OCI-LY7 (cell line): ENCODE measurements at regions not wholly inside any gene's neighbourhood (a gene's known extent, or its start where the extent isn't known, plus 50 kb on each side); places are given as distances from the start of the nearest gene placed in this dataset.

Source experiments
- BruUV-seq: library from RNA; stranded (reverse); fragments of 400-500 nt; replicated peaks from 2 replicates; lab custom pipeline; 2021; lab: Mats Ljungman, UMichigan
- CTCF ChIA-PET: fragments of 300-600 bp; sonication (Branson Sonifier 250); formaldehyde crosslinking; loops from one replicate; lab custom pipeline; 2022; ENCODE audit warnings: antibody characterized with exemption; ENCODE audit not compliant: unreplicated experiment; lab: Charles Lee
- POLR2A ChIA-PET: fragments of 300-600 bp; sonication (Branson Sonifier 250); formaldehyde crosslinking; loops from one replicate; lab custom pipeline; 2022; ENCODE audit warnings: antibody characterized with exemption; lab: Charles Lee
- DNase-seq: peaks from one replicate; pipeline ENCODE4 v3.0.0-alpha.2; 2015; ENCODE audit warnings: low spot score
- H2AFZ ChIP-seq: fragments of 200-600 bp; sonication (generic), shearing (Covaris generic); 2 replicates; pipeline ENCODE4 v1.6.1; 2014; ENCODE audit warnings: mild to moderate bottlenecking, antibody characterized with exemption, low read length, moderate library complexity
- H3K27ac ChIP-seq: fragments of 200-600 bp; sonication (generic); 2 replicates; pipeline ENCODE4 v1.5.1; 2014; ENCODE audit warnings: mixed run types, low read depth, mild to moderate bottlenecking, moderate library complexity, low read length, inconsistent platforms; ENCODE audit not compliant: poor library complexity, severe bottlenecking
- H3K36me3 ChIP-seq: fragments of 200-600 bp; sonication (generic); 2 replicates; pipeline ENCODE4 v1.6.1; 2014; ENCODE audit warnings: mild to moderate bottlenecking, antibody characterized with exemption, low read length, moderate library complexity, mixed read lengths; ENCODE audit not compliant: insufficient read depth
- H3K4me1 ChIP-seq: fragments of 200-600 bp; sonication (generic); 2 replicates; pipeline ENCODE4 v1.5.1; 2014; ENCODE audit warnings: mild to moderate bottlenecking, low read length; ENCODE audit not compliant: insufficient read depth, poor library complexity, severe bottlenecking
- H3K4me2 ChIP-seq: fragments of 200-600 bp; sonication (generic); 2 replicates; pipeline ENCODE4 v1.6.1; 2014; ENCODE audit warnings: mild to moderate bottlenecking, low read length
- H3K4me3 ChIP-seq: fragments of 200-600 bp; sonication (generic); 2 replicates; pipeline ENCODE4 v1.5.1; 2014; ENCODE audit warnings: mild to moderate bottlenecking, low read depth, low read length; ENCODE audit not compliant: poor library complexity, severe bottlenecking
- H3K79me2 ChIP-seq: fragments of 200-600 bp; sonication (generic); 2 replicates; pipeline ENCODE4 v1.6.1; 2016; ENCODE audit warnings: low read depth, mild to moderate bottlenecking, low read length, moderate library complexity, mixed read lengths; ENCODE audit not compliant: insufficient read depth
- H3K9me2 ChIP-seq: fragments of 200-600 bp; sonication (generic); 2 replicates; pipeline ENCODE4 v1.6.1; 2016; ENCODE audit warnings: mild to moderate bottlenecking, low read length, mixed read lengths; ENCODE audit not compliant: insufficient read depth
- H3K9me3 ChIP-seq: fragments of 200-600 bp; sonication (generic); 2 replicates; pipeline ENCODE4 v1.6.1; 2014; ENCODE audit warnings: mild to moderate bottlenecking, mixed run types, low read length, mixed read lengths
- H4K20me1 ChIP-seq: fragments of 200-600 bp; sonication (generic); 2 replicates; pipeline ENCODE4 v1.6.1; 2014; ENCODE audit warnings: mild to moderate bottlenecking, antibody characterized with exemption, low read length, moderate library complexity, mixed read lengths; ENCODE audit not compliant: insufficient read depth
- CTCF ChIP-seq: fragments of 200-600 bp; sonication (generic); conservative IDR thresholded peaks from 2 replicates; pipeline ENCODE4 v1.5.1; 2014; ENCODE audit warnings: mild to moderate bottlenecking, antibody characterized with exemption, low read length, moderate library complexity, mixed read lengths
- EZH2phosphoT487 ChIP-seq: fragments of 200-600 bp; sonication (generic); IDR thresholded peaks from 2 replicates; pipeline ENCODE4 v1.6.1; 2018; ENCODE audit warnings: low read depth, borderline replicate concordance, mild to moderate bottlenecking, mixed run types, antibody characterized with exemption, low read length, moderate library complexity, mixed read lengths
- intact Hi-C: fragments of 100-400 bp; cut with micrococcal nuclease; formaldehyde crosslinking; loops from one replicate; pipeline ENCODE4 v1.10.0; 2022; ENCODE audit not compliant: unreplicated experiment

- BruUV-seq: no TSS peak
- no peaks in the 10 kb centered on the region for H3K36me3 ChIP-seq
- no peaks in the 10 kb centered on the region for H3K4me1 ChIP-seq
- intact Hi-C loops: no loop called here
- H2AFZ ChIP-seq: no peak overlapping the region
- H3K9me3 ChIP-seq: no peaks in the 10 kb centered on the region
- no peak overlapping the region for H3K27ac ChIP-seq
- CTCF ChIA-PET: no interaction called here
- TF ChIP-seq CTCF (no peak), EZH2phosphoT487 (no peak)
- H4K20me1 ChIP-seq: no peaks in the 10 kb centered on the region
- no peak overlapping the region for H3K4me2 ChIP-seq
- H3K9me2 ChIP-seq: no peaks in the 10 kb centered on the region
- H3K79me2 ChIP-seq: no peaks in the 10 kb centered on the region
- POLR2A ChIA-PET: no interaction called here
- no peak overlapping the region for H3K4me3 ChIP-seq
- no peak for DNase-seq
Measured at GRCh38 chr3:115204475-115204874, 57.4 kb upstream of the ZBTB20 start.

- POLR2A ChIA-PET: interaction anchor here (0.7 kb wide), 1 partner anchor 506 kb away, joined by 3 read pairs; no protein-coding TSS in a partner anchor
- intact Hi-C loops: no loop called here
- Histone ChIP-seq H3K4me1 (no peaks in the 10 kb centered on the region), H3K36me3 (no peaks in the 10 kb centered on the region), H3K4me3 (no peak overlapping the region), H3K27ac (no peak overlapping the region), H3K79me2 (no peaks in the 10 kb centered on the region), H2AFZ (no peak overlapping the region), H3K9me3 (no peaks in the 10 kb centered on the region), H4K20me1 (no peaks in the 10 kb centered on the region), H3K4me2 (no peak overlapping the region), H3K9me2 (no peaks in the 10 kb centered on the region)
- BruUV-seq: no TSS peak
- DNase-seq: no peak
- CTCF ChIA-PET: no interaction called here
- no peak for TF ChIP-seq CTCF
- no peak for TF ChIP-seq EZH2phosphoT487
Measured at GRCh38 chr3:115208066-115208750, 61.1 kb upstream of the ZBTB20 start.

- CTCF ChIA-PET: no interaction called here
- intact Hi-C loops: loop anchor here (10.0 kb wide), 1 partner anchor 603 kb away; no protein-coding TSS in a partner anchor
Measured at GRCh38 chr3:115211810-115212492, 64.9 kb upstream of the ZBTB20 start.

More at GRCh38 chr3:115211810-115212492, 64.9 kb upstream of the ZBTB20 start:
- Histone ChIP-seq H3K4me1 (no peaks in the 10 kb centered on the region), H4K20me1 (no peaks in the 10 kb centered on the region), H3K4me3 (no peak overlapping the region), H3K4me2 (no peak overlapping the region), H3K79me2 (no peaks in the 10 kb centered on the region), H3K9me3 (no peaks in the 10 kb centered on the region), H3K9me2 (no peaks in the 10 kb centered on the region), H3K27ac (no peak overlapping the region), H2AFZ (no peak overlapping the region), H3K36me3 (no peaks in the 10 kb centered on the region)
- TF ChIP-seq EZH2phosphoT487: no peak
- POLR2A ChIA-PET: no interaction called here
- no peak for DNase-seq
- BruUV-seq: no TSS peak
